ENCODE measurements at regions not wholly inside any gene's neighbourhood (a gene's known extent, or its start where the extent isn't known, plus 50 kb on each side); places are given as distances from the start of the nearest gene placed in this dataset.

- no peak for TF ChIP-seq CTCF (IDR thresholded peaks at IDR 0.05; ENCODE audit: poor library complexity, severe bottlenecking)
- TF ChIP-seq MXI1 (conservative IDR thresholded peaks at IDR 0.05; ENCODE audit: poor library complexity, severe bottlenecking), result no peak
- TF ChIP-seq EZH2 (IDR thresholded peaks at IDR 0.05; ENCODE audit: borderline replicate concordance, insufficient read depth, low read length, poor library complexity, severe bottlenecking), result no peak
- no peak for TF ChIP-seq EP300 (conservative IDR thresholded peaks at IDR 0.05; ENCODE audit: poor library complexity, severe bottlenecking)
- no peak for TF ChIP-seq SMC3 (conservative IDR thresholded peaks at IDR 0.05; ENCODE audit: poor library complexity)
- TF ChIP-seq TAF1 (IDR thresholded peaks at IDR 0.05; ENCODE audit: low read depth), result no peak
These were observed 71.7 kb downstream of the TMCO5A start for GRCh38 chr15:38005953-38006808.

Measured in neural cell (in vitro differentiated cells).